Non-pigmented ciliary epithelial cell (primary cell): ENCODE measurements at regions not wholly inside any gene's neighbourhood (a gene's known extent, or its start where the extent isn't known, plus 50 kb on each side); places are given as distances from the start of the nearest gene placed in this dataset.
"Not testable (repeated sequence)": the region's sequence is repeated elsewhere in the genome, so short reads cannot be mapped to it uniquely, and the experiment has no call there.

Source experiments
- DNase-seq: peaks from one replicate; pipeline ENCODE4 v3.0.0-alpha.2; 2010; ENCODE audit warnings: low read depth

- no peak for DNase-seq
Observed at GRCh38 chr3:118772036-118772435, 262.6 kb downstream of the IGSF11 start.

DNA sequence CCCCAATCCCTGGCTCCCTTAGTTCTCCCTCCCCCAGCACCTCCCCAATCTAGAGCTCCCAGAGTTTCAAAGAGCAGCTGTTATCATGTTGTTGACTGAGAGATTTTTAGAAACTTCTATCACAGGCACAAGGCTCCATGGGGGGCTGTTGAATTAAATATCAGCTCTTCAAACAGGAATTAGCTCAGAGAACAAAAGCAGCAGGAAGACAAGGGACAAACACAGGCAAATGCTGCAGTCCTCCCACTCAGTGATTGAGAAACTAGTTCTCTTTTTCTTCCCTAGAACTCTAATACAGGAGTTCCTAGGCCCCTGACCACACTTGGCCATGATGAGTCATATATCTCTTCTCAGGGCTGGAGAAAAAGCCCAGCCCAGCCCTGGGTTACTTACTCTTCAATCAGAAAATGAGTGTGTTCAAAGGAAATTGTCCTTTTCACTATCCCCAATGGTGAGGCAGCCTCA lies 262.1 kb downstream of the IGSF11 start:
- DNase-seq: no peak

- no peak for DNase-seq
Observed at GRCh38 chr3:118775021-118775420, 259.6 kb downstream of the IGSF11 start.

DNA sequence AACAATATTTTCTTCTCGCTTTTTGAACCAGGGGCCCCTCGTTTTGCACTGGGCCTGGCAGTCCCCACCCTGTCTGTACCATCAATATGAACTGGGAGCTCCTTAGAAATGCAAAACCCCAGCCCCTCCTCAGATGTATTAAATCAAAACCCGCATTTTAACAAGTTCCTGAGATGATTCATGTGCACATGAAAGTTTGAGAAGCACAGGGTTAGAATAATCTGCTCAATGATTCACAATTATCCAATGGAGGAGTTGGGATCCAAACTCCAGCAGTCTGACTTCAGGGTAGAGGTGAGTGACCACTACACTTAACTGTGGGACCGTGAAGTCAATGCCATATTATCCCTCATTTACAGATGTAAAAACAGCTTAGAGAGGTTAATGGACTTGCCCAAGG lies 256.4 kb downstream of the IGSF11 start:
- DNase-seq: no peak

GRCh38 chr3:118781232-118781631 lies 253.4 kb downstream of the IGSF11 start:
- no peak for DNase-seq

DNA sequence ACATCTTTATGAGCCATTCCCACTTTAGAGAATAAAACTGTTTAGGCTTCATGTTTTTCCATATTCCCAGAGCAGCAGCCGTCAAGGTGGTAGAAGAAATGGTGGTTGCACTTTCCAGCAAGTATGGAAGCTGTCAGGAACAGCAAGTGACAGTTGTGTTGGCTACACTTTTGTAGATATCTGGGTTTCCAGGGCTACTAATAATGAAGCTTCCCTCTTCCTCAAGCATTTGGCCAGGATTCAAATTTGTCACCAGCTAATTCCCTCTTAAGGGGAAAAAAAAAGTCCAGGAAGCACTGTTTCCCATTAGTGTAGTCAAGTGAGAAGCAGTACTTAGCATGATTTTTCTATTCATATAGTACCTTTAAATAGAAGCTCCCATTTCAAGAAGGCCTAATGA lies 252.8 kb downstream of the IGSF11 start:
- no peak for DNase-seq

GRCh38 chr3:118782755-118783202 lies 251.9 kb downstream of the IGSF11 start:
- no peak for DNase-seq

GRCh38 chr3:118785415-118785814 lies 249.2 kb downstream of the IGSF11 start:
- DNase-seq: no peak

DNA sequence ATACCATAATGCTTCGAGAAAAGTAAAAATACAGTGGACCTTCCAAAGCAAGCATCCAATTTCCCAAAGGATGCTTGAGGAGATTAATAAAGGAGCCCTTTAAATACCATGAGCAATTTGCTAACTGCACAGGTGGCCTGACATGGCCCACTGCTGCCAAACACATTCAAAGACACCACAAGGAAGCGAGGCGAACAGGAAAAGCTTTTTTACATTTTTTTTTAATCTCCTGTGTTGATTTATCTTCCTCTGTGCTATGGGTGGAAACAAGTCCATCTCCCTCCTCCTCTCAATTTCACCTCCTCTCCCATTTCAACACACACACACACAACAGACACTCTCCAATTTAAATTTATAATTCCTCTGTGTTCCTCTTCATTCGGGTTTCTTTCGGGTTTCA lies 243.4 kb downstream of the IGSF11 start:
- no peak for DNase-seq

DNA sequence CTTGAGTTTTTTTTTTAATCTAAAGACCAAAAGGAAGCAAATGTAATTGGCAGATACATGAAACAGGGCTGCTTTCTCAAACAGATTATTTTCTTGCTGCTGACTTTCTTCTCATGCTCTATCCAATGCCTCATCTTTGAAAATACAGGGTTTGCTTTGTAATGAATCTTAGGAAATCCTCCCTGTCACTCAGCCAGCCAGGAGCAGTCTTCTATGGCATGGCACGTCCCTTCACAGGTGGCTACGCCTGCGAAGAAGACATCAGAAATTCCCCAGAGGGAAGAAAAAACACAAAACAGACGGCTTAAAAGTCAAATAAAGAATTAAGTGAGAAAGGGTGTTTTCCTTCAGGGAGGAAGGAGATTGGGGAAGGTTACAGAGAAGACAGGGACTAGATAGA lies 242.5 kb downstream of the IGSF11 start:
- DNase-seq: no peak

DNA sequence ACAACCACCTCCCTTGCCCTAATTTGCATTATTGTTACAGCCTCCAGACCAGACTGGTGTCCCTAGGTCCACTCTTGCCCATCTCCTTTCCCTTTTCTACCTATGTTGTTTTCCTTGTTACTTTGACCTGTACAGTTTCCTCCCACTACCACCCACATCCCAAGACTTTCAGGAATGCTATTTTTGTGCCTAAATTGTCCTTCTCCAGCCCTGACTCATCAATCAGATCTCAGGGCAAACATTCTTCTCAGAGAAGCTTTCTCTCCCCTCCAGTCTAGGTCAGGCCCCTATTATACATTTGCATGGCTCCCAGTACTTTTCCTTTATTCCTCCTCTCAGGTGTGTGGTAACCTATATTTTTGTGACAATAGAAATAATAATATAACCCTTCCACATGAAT lies 241.5 kb downstream of the IGSF11 start:
- no peak for DNase-seq

DNA sequence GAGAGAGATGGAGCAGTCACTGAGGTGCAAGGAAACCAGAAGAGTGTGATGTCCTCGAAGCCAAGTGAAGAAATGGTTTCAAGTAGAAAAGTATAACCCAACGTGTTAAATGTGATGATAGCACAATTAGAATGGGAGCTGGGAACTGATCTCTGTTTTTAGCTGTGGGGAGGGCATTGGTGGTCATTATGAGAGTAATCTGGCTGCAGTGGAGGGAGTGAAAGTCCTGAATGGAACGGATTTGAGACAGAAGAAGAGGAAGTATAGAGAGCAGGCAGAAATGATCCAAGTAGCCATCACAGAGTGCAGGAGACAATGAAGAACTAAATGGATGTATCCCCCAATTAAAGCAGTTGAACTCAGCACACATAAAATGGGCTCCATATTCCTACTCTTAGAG lies 235.3 kb downstream of the IGSF11 start:
- DNase-seq: no peak

GRCh38 chr3:118801899-118802298 lies 232.7 kb downstream of the IGSF11 start:
- DNase-seq: no peak

GRCh38 chr3:118802325-118803095 lies 232.1 kb downstream of the IGSF11 start:
- no peak for DNase-seq

GRCh38 chr3:118803096-118803476 lies 231.6 kb downstream of the IGSF11 start:
- DNase-seq: no peak

- no peak for DNase-seq
Observed at GRCh38 chr3:118805007-118805406, 229.6 kb downstream of the IGSF11 start.

GRCh38 chr3:118806423-118806822 lies 228.2 kb downstream of the IGSF11 start:
- no peak for DNase-seq

GRCh38 chr3:118807349-118807748 lies 227.3 kb downstream of the IGSF11 start:
- not testable (repeated sequence) for DNase-seq

DNA sequence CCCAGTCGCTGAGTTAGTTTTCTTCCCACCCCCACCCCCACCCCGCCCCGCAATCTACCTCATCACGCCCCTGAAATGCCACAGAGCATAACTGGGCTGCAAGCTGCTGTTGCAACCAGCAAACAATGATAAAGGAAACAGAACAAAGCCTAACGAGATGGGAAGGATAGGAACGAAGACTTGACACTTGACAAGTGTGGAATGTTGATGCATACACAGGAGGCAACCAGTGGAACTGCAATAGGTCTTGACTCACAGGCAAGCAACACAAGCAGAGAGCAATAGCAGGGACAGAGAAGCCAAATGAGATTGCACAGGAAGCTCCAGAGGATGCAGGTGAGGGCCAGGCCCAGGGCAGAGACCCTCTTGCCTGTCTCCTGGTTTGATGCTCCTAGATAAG lies 225.9 kb downstream of the IGSF11 start:
- no peak for DNase-seq

DNA sequence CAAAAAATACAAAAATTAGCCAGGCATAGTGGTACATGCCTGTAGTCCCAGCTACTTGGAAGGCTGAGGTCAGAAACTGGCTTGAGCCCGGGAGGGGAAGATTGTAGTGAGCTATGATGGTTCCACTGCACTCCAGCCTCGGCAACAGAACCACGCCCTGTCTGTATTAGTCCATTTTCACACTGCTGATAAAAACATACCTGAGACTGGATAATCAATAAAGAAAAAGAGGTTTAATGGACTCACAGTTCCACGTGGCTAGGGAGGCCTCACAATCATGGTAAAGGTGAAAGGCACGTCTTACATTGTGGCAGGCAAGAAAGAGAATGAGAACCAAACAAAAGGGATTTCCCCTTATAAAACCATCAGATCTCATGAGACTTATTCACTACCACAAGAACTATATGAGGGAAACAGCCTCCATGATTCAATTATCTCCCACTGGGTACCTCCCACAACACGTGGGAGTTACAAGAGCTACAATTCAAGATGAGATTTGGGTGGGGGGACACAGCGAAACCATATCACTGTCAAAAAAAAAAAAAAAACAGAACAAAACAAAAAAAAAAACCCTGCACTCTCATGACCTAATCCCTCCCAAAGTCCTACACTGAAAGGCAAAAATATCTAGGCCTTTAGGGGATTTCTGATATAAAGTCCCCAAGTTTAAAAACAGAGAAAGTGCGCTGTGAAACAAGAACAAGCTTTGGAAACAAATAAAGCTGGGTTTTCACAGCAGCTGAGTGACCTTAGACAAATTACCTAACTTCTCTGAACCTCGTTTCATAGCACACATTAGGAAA lies 224.7 kb downstream of the IGSF11 start:
- DNase-seq: no peak

DNA sequence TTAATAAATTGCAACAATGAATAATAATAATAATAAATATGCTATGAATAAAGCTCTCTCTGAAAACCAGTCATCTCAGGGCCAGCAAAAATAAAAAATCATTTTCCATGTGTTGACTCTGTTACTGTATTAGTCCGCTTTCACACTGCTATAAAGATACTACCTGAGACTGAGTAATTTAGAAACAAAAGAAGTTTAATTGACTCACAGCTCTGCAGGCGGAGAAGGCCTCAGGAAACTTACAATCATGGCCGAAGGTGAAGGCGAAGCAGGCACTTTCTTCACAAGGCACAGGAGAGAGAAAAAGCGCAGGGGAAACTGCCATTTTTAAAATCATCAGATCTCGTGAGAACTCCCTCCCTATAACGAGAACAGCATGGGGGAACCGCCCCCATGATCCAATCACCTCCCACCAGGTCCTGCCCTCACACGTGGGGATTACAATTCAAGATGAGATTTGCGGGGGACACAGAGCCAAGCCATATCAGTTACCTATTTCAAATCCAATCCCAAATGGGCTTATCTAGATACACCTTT lies 224.1 kb downstream of the IGSF11 start:
- DNase-seq: no peak

- no peak for DNase-seq
Observed at GRCh38 chr3:118811236-118811732, 223.4 kb downstream of the IGSF11 start.

DNA sequence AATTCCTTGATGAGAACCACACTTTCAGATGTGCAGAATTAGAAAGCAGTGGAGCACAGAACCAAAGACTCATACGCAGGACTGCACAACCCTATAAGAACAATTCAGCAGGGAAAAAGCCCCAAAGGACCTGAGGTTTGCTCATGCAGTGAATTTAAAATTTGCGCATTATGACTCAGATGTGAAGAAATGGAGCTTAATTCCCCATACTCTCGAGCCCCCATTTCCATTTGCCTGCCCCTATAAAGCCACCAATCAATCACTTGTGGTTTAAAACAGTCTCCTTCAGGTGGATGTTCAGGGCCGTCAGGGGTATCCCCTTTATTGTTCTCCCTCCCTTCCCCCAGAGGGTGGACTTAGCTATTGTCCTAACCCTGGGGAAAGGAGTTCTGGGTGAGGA lies 221.2 kb downstream of the IGSF11 start:
- DNase-seq: no peak
